Smooth muscle cell (in vitro differentiated cells): ENCODE measurements at regions not wholly inside any gene's neighbourhood (a gene's known extent, or its start where the extent isn't known, plus 50 kb on each side); places are given as distances from the start of the nearest gene placed in this dataset.

Experiments
- DNase-seq: peaks from one replicate; lab custom pipeline; 2025; ENCODE audit not compliant: unreplicated experiment; lab: John Stamatoyannopoulos, UW
- H2AFZ ChIP-seq: fragments of 200-600 bp; sonication (generic); 2 replicates; pipeline ENCODE4 v1.6.0; 2016; ENCODE audit warnings: antibody characterized with exemption, low read depth, mild to moderate bottlenecking
- H3F3A ChIP-seq: fragments of 200-600 bp; sonication (generic); 2 replicates; pipeline ENCODE4 v1.6.0; 2017; ENCODE audit warnings: antibody characterized with exemption, low read depth
- H3K27ac ChIP-seq: fragments of 200-600 bp; sonication (generic); 2 replicates; pipeline ENCODE4 v1.5.1; 2016; ENCODE audit warnings: low read depth, mild to moderate bottlenecking
- H3K27me3 ChIP-seq: fragments of 200-600 bp; sonication (generic); 2 replicates; pipeline ENCODE4 v1.6.1; 2016; ENCODE audit warnings: low read depth, mild to moderate bottlenecking
- H3K36me3 ChIP-seq: fragments of 200-600 bp; sonication (generic); 2 replicates; pipeline ENCODE4 v1.5.1; 2016; ENCODE audit warnings: low read depth
- H3K4me1 ChIP-seq: fragments of 200-600 bp; sonication (generic); 2 replicates; pipeline ENCODE4 v1.5.1; 2016; ENCODE audit warnings: low read depth
- H3K4me2 ChIP-seq: fragments of 200-600 bp; sonication (generic); 2 replicates; pipeline ENCODE4 v1.6.0; 2016; ENCODE audit warnings: mild to moderate bottlenecking
- H3K4me3 ChIP-seq: fragments of 200-600 bp; sonication (generic); 2 replicates; pipeline ENCODE4 v1.5.1; 2016; ENCODE audit warnings: mild to moderate bottlenecking
- H3K79me2 ChIP-seq: fragments of 200-600 bp; sonication (generic); 2 replicates; pipeline ENCODE4 v1.6.0; 2016; ENCODE audit warnings: low read depth, mild to moderate bottlenecking
- H3K9ac ChIP-seq: fragments of 200-600 bp; sonication (generic); 2 replicates; pipeline ENCODE4 v1.6.0; 2016; ENCODE audit warnings: low read depth
- H3K9me3 ChIP-seq: fragments of 200-600 bp; sonication (generic); replicated peaks from 2 replicates; pipeline ENCODE4 v1.5.1; 2016; ENCODE audit warnings: low read depth
- H4K20me1 ChIP-seq: fragments of 200-600 bp; sonication (generic); 2 replicates; pipeline ENCODE4 v1.6.0; 2016; ENCODE audit warnings: low read depth
- CTCF ChIP-seq: fragments of 200-600 bp; sonication (generic); IDR thresholded peaks from 2 replicates; pipeline ENCODE4 v1.5.1; 2017; ENCODE audit warnings: borderline replicate concordance, mild to moderate bottlenecking, antibody characterized with exemption; ENCODE audit not compliant: insufficient read depth, poor library complexity, severe bottlenecking
- WGBS: methylation state at CpG from one replicate; pipeline ENCODE4 v1.1.7; 2016; ENCODE audit warnings: low lambda C conversion rate; 5-methylcytosine and 5-hydroxymethylcytosine counted together

GRCh38 chr1:29521811-29522580, 285.7 kb downstream of the PTPRU start:
- no peak for DNase-seq
- no peaks in the 10 kb centered on the region for H3K79me2 ChIP-seq
- no peak overlapping the region for H3K4me3 ChIP-seq
- no peaks in the 10 kb centered on the region for H3F3A ChIP-seq
- no peak overlapping the region for H3K27ac ChIP-seq
- no peak overlapping the region for H3K4me2 ChIP-seq
- peaks cover 20% of the 10 kb centered on the region for H3K27me3 ChIP-seq
- no peak overlapping the region for H3K9ac ChIP-seq
- no peak overlapping the region for H2AFZ ChIP-seq
- no peak for TF ChIP-seq CTCF
- WGBS = 79% methylated on average over 13 of the region's 14 CpGs
- H3K9me3 ChIP-seq = no peaks in the 10 kb centered on the region
- no peaks in the 10 kb centered on the region for H4K20me1 ChIP-seq
- H3K36me3 ChIP-seq = no peaks in the 10 kb centered on the region
- peaks cover 7% of the 10 kb centered on the region for H3K4me1 ChIP-seq

- Histone ChIP-seq H3K9me3 (no peaks in the 10 kb centered on the region), H3F3A (no peaks in the 10 kb centered on the region), H3K79me2 (no peaks in the 10 kb centered on the region), H3K4me3 (no peak overlapping the region), H4K20me1 (no peaks in the 10 kb centered on the region), H3K4me2 (no peak overlapping the region), H3K27ac (no peak overlapping the region), H3K9ac (no peak overlapping the region), H3K27me3 (peaks cover 15% of the 10 kb centered on the region), H3K36me3 (no peaks in the 10 kb centered on the region), H3K4me1 (peaks cover 7% of the 10 kb centered on the region), H2AFZ (no peak overlapping the region)
- no peak for TF ChIP-seq CTCF
- DNase-seq = no peak
- WGBS = 92% methylated on average over 4 of the region's 4 CpGs
Measured at GRCh38 chr1:29521438-29521715, 285.1 kb downstream of the PTPRU start.

GRCh38 chr1:29520571-29521437, 284.5 kb downstream of the PTPRU start:
- H3K4me2 ChIP-seq = no peak overlapping the region
- no peaks in the 10 kb centered on the region for H3K9me3 ChIP-seq
- TF ChIP-seq CTCF = no peak
- no peak overlapping the region for H3K9ac ChIP-seq
- no peak overlapping the region for H2AFZ ChIP-seq
- 81% methylated on average over 11 of the region's 11 CpGs for WGBS
- no peaks in the 10 kb centered on the region for H3F3A ChIP-seq
- H3K4me3 ChIP-seq = no peak overlapping the region
- H3K27me3 ChIP-seq = peaks cover 17% of the 10 kb centered on the region
- DNase-seq = no peak
- no peaks in the 10 kb centered on the region for H3K79me2 ChIP-seq
- no peak overlapping the region for H3K27ac ChIP-seq
- peaks cover 7% of the 10 kb centered on the region for H3K4me1 ChIP-seq
- no peaks in the 10 kb centered on the region for H3K36me3 ChIP-seq
- H4K20me1 ChIP-seq = no peaks in the 10 kb centered on the region
